CD4-positive, alpha-beta T cell treated with Interleukin-2 at 100 ng/mL for 4 hours (primary cell): ENCODE measurements at regions not wholly inside any gene's neighbourhood (a gene's known extent, or its start where the extent isn't known, plus 50 kb on each side); places are given as distances from the start of the nearest gene placed in this dataset.
"Not testable (repeated sequence)": the region's sequence is repeated elsewhere in the genome, so short reads cannot be mapped to it uniquely, and the experiment has no call there.

Source experiments
- DNase-seq: peaks from one replicate; pipeline ENCODE4 v3.0.0-alpha.2; 2020; ENCODE audit warnings: low spot score

- DNase-seq, result peak; percentile 65
These were observed 402.4 kb upstream of the PTGER4 start for GRCh38 chr5:40277161-40277906.

GRCh38 chr5:40276426-40277102 is 403.2 kb upstream of the PTGER4 start:
- DNase-seq, result no peak

GRCh38 chr5:40274568-40274967 is 405.1 kb upstream of the PTGER4 start:
- DNase-seq, result no peak

DNA sequence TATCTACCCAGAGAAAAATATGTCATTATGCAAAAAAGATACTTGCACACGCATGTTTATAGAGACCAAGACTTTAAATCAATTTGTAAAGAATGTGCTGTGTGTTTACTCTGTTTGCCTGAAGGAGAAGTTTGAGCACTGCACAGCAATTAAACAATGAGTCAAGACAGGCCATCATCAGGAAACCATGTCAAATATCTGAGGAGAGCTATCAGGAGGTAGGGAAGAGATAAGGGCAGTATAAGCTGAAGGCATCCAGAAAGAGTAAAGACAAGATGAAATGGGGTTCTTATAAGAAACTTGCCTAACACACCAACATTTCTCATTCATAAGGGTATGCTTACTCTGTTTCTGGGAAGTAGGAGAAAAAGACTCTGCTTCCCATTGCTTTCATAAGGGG is 405.8 kb upstream of the PTGER4 start:
- no peak for DNase-seq

DNA sequence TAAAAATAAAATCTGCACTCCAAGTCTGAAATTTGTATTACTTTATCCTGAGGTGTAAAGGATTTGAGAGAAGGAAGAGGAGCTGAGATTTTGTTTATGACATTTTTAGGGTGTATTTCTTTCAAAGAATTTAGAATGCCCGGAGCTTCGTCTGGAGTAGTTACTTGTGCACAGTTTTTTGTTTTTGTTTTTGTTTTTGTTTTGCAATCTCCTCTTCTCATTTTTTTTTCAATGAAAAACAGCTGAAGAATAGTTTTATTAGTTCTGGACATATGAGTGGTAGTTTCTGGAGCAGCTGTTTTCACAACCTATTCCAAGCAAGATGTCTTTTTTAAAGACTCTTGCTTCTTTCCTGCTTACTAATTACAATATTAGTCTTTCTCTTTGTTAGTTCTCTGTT is 408.2 kb upstream of the PTGER4 start:
- DNase-seq, result no peak

- DNase-seq, result no peak
These were observed 409.4 kb upstream of the PTGER4 start for GRCh38 chr5:40270274-40270845.

DNA sequence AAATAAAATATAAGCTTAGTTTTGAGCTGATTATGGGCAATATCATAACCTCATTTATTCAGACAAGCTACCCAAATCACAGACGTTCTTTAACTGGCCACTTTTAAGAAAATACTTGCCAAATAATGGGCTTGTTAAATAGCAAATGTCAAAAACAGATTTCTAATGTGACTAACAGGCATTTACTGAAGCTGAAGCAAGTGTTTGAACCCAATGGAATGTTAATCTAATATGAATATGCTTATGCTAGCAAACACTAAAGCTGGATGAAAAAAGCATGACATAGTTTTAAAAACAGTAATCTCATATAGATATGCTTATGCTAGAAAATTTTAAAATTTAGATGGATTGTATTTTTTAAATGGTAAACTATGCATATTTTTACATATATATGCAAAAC is 411.6 kb upstream of the PTGER4 start:
- no peak for DNase-seq

DNA sequence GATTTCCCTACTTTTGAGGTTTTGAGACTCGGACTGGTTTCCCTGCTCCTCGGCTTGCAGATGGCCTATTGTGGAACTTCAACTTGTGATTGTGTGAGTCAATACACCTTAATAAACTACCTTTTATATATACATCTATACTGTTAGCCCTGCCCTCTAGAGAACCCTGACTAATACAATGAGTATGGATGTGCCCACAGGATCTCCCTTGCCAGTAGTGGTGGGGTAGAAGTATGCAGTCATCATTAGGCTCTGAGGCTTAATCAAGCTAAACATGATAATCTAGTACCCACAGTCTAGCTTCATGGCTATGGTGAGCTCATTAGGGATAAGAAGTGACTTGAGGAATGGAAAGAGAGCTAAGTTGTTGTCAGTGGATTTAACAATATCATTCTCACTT is 412.8 kb upstream of the PTGER4 start:
- no peak for DNase-seq

- DNase-seq, result no peak
These were observed 417.7 kb upstream of the PTGER4 start for GRCh38 chr5:40261984-40262383.

GRCh38 chr5:40260361-40260760 is 419.4 kb upstream of the PTGER4 start:
- no peak for DNase-seq

DNA sequence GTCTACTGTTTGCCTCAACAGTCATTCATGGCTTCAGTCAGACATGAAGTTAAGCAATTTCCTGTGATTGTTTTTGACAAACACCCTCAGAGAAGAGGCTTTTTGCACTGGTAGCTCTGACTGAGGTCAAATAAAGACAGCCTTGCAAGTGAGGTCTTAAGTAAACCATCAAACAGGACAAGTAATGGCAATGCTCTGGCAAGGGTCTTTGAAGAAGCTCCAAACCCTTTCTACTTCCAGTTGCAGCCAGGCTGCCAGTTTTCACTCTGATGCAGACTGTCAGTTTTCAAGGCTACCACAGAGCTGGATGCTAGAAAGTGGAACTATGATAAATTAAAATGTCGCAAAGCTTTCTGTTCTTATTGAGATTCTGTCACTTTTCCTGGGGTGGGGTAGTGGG is 421.5 kb upstream of the PTGER4 start:
- no peak for DNase-seq

GRCh38 chr5:40240671-40241070 is 439.0 kb upstream of the PTGER4 start:
- no peak for DNase-seq

DNA sequence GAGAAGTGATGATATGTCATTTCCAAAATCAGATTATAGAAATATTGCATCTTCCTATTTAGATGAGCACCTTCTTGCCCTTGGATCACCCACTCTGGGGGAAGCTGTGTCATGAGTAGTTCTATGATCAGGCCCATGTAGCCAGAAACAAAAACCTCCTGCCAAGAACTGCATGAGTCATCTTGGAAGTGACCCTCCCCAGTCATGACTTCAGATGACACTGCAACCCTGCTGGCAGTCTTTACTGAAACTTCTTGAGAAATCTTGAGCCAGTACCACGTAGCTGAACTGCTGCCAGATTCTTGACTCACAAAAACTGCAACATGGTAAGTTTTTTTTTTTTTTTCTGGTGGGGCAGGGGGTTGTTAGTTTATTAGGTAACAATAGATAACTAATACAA is 439.6 kb upstream of the PTGER4 start:
- no peak for DNase-seq

DNA sequence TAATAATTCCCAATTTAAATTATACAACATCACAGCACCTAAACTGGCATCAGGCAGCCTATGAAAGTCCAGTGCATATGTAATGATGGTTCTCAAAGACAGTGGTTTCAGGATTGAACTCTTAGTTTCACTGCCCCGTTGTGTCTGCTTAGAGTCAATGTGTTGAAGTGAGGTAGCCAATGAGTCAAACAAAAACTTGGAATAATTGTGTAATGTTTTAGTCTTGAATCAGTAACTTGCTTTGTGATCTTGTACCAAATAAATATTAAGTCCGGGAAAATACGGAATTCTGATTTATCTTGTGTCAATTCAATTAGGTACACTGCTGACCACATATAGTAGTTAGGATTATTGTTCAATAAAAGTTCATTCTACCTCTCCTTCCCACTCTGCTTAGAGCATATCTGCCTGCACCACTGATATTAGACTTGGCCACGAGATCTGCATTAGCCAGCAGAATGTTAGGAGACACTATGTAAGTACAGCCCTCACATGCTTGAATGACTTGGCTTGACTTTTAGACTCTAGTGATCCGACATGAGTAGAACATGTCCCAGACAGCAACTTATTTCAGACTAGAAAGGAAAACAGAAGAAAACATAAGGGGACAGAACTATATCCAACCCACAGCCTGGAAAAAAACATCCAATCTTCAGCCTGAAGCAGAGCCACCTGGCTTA is 441.5 kb upstream of the PTGER4 start:
- DNase-seq, result no peak

DNA sequence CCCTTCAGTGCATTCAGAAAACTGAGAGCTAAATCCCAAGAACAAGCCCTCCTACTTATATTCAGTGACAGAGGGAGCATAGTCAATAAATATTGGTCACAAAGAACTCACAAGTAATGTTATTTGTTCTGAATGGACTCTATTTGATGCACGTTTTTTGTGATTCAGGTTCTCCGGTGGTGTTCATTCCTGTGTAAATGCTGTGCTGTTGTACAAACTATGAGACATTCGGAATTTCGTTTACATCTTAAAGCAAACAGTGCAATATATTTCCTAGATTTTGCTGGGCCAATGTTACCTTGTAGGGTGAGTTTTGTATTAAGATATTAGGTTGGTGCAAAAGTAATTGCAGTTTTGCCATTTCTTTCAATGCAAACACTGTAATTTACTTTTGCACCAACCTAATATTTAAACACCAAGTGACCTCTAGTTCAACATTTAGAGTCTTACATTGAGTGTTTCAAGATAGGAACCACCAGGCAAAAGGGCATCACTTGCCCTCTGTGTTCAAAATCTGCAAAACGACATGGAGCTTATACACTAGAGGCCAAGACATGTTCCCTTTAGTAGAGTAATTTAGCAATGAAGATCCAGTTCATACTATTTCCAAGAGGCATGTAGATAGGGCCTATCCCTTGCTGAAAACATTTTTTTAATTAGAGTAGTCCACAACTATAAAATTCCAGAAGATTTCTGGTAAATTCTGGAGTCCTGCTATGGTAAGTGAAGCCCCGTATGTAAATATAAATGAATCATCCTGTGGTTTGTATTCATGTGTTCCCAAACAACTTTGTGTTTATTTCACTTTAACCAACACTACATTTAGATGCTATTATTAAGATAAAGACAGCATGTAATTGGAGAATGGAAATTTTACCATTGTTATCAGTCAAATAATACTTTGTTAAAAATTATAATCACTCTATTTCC is 444.0 kb upstream of the PTGER4 start:
- DNase-seq, result no peak

GRCh38 chr5:40233268-40233667 is 446.4 kb upstream of the PTGER4 start:
- no peak for DNase-seq

DNA sequence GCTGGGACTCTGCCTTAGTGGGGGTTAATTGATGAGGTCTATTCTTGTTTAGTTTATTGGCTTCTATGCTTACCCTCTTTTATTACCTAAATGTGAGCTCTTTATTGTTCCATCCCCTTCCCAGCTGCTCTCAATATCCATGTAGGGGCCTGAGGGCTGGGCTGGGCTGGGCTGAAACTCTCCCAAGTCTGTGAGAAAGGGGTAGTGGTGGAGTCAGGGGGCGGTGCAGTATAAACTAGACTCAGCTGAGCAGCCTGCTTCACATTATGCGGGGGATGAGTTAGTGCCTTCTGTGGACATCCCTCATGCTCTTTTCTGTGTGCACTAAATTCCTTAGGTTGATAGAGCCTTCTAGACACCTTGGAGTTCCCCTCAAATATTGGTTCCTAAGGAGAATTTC is 451.8 kb upstream of the PTGER4 start:
- no peak for DNase-seq

DNA sequence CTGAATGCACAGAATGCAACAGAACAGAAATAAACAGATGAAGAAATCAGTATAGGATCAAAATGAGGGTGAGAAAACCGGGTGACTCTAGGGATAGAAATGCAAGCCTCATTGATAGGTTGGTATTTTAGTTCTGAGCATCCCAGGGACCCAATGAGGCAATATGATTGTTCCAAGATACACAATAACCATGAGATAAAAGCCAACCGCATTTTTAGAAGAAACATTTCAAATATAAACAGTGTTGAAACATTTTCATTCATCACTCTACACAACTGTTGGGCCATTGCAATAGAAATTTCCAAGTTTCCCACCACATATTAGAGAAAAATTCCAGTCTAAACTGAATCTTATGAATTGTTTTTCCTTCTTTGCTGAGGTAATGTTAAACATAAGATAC is 452.3 kb upstream of the PTGER4 start:
- DNase-seq, result no peak

DNA sequence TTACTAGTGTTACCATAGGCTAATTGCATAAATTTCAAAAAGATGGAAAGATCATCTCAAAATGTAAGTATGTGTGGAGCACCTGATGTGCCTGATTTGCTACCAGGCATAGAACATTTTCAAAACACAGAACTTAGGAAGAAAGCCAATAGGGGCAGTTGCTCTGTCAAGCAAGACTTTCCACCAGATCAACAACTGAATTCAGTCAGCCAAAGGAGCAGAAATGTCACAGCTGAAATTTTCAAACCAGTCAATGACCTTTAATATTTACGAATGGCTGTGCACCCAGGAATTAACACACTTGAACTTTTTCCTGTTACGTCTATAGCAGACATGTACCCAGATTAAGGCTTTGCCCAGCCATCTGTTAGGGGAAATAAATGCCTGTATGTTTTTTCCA is 452.8 kb upstream of the PTGER4 start:
- DNase-seq, result no peak

GRCh38 chr5:40225147-40225546 is 454.6 kb upstream of the PTGER4 start:
- not testable (repeated sequence) for DNase-seq

GRCh38 chr5:40224421-40224820 is 455.3 kb upstream of the PTGER4 start:
- DNase-seq, result no peak

DNA sequence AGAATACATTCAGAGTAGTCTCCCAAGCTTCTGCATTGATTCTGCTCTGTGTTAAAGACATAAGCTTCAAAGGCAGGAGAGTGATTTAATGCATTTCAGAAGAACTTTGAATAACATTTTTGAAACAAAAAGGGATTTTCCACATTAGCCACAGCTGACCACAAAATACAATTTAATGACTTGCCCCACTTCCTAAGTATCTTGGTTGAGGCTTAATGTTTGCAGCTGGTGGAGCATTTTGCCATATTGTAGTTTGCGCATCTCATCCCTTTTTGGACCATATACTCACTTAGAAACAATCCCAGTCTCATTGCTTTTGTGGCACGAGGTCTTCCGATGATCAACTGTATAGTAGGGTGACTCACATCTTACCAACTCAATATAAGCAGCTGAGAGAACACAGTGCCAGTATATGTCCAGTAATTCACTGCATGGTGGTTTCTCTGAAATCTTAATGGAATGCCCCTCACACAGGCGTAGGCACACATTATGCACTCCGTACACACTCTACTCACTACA is 455.8 kb upstream of the PTGER4 start:
- peak; percentile 45 for DNase-seq
